Neuronal stem cell (in vitro differentiated cells): ENCODE measurements at regions not wholly inside any gene's neighbourhood (a gene's known extent, or its start where the extent isn't known, plus 50 kb on each side); places are given as distances from the start of the nearest gene placed in this dataset.
"Not testable (repeated sequence)": the region's sequence is repeated elsewhere in the genome, so short reads cannot be mapped to it uniquely, and the experiment has no call there.

ENCODE experiments used
- DNase-seq: peaks from one replicate; pipeline ENCODE4 v3.0.0-alpha.2; 2013; ENCODE audit warnings: low spot score
- H2AFZ ChIP-seq: one replicate; pipeline ENCODE4 v1.6.1; 2013; ENCODE audit warnings: mild to moderate bottlenecking, low read length, inconsistent platforms
- H2AK5ac ChIP-seq: 2 replicates; pipeline ENCODE4 v1.6.1; 2013; ENCODE audit warnings: low read depth, mild to moderate bottlenecking, inconsistent platforms, low read length, moderate library complexity, mixed read lengths
- H2BK120ac ChIP-seq: 2 replicates; pipeline ENCODE4 v1.6.1; 2013; ENCODE audit warnings: low read depth, mild to moderate bottlenecking, inconsistent platforms, low read length, moderate library complexity, mixed read lengths
- H2BK12ac ChIP-seq: one replicate; pipeline ENCODE4 v1.6.1; 2013; ENCODE audit warnings: low read length, inconsistent platforms
- H2BK15ac ChIP-seq: 2 replicates; pipeline ENCODE4 v1.6.1; 2013; ENCODE audit warnings: mild to moderate bottlenecking, low read length, inconsistent platforms, mixed read lengths
- H2BK5ac ChIP-seq: one replicate; pipeline ENCODE4 v1.6.1; 2013; ENCODE audit warnings: inconsistent platforms, mild to moderate bottlenecking, low read length, moderate library complexity
- H3K14ac ChIP-seq: one replicate; pipeline ENCODE4 v1.6.1; 2013; ENCODE audit warnings: low read length, inconsistent platforms
- H3K18ac ChIP-seq: 2 replicates; pipeline ENCODE4 v1.6.1; 2013; ENCODE audit warnings: low read length, inconsistent platforms
- H3K23ac ChIP-seq: 2 replicates; pipeline ENCODE4 v1.6.1; 2013; ENCODE audit warnings: low read depth, mild to moderate bottlenecking, mixed read lengths, low read length, inconsistent platforms; ENCODE audit not compliant: poor library complexity
- H3K27ac ChIP-seq: replicated peaks from 3 replicates; pipeline ENCODE4 v1.5.1; 2013; ENCODE audit warnings: low read length, inconsistent platforms
- H3K27me3 ChIP-seq, 3 experiments: 2 replicates each; pipeline ENCODE4 v1.6.1; 2013; ENCODE audit warnings: low read length in 3 of 3, mild to moderate bottlenecking in 2 of 3, inconsistent platforms in 1 of 3, low read depth in 1 of 3, mixed read lengths in 1 of 3, moderate library complexity in 1 of 3; ENCODE audit not compliant: control insufficient read depth in 3 of 3, insufficient read depth in 3 of 3
- H3K36me3 ChIP-seq, 2 donors: replicated peaks in 1 of 2; 2 replicates each; pipeline ENCODE4 v1.6.1; 2013; ENCODE audit warnings: low read length in 2 of 2; ENCODE audit not compliant: control insufficient read depth in 2 of 2, insufficient read depth in 2 of 2
- H3K4ac ChIP-seq: 2 replicates; pipeline ENCODE4 v1.6.1; 2013; ENCODE audit warnings: inconsistent platforms, mild to moderate bottlenecking, low read length, moderate library complexity
- H3K4me1 ChIP-seq, 2 donors: 1 replicate in 1 of 2; 2 replicates in 1 of 2; pipeline ENCODE4 v1.6.1; 2013; ENCODE audit warnings: low read length in 2 of 2, low read depth in 1 of 2; ENCODE audit not compliant: control insufficient read depth in 2 of 2, insufficient read depth in 1 of 2
- H3K4me2 ChIP-seq: one replicate; pipeline ENCODE4 v1.6.1; 2013; ENCODE audit warnings: mild to moderate bottlenecking, low read length, inconsistent platforms; ENCODE audit not compliant: insufficient read depth, poor library complexity, severe bottlenecking
- H3K4me3 ChIP-seq, 2 donors: 2 replicates each; pipeline ENCODE4 v1.5.1; 2013; ENCODE audit warnings: low read length in 2 of 2, mild to moderate bottlenecking in 2 of 2, inconsistent platforms in 1 of 2, moderate library complexity in 1 of 2
- H3K79me1 ChIP-seq: one replicate; pipeline ENCODE4 v1.6.1; 2013; ENCODE audit warnings: low read depth, mild to moderate bottlenecking, inconsistent platforms, low read length, moderate library complexity
- H3K9ac ChIP-seq: one replicate; pipeline ENCODE4 v1.6.1; 2013; ENCODE audit warnings: mild to moderate bottlenecking, low read depth, low read length, inconsistent platforms; ENCODE audit not compliant: poor library complexity
- H3K9me3 ChIP-seq, 2 donors: replicated peaks in 1 of 2; 2 replicates each; pipeline versions ENCODE3 to v1.6.1; 2013; ENCODE audit warnings: low read length in 2 of 2, mild to moderate bottlenecking in 2 of 2, inconsistent platforms in 1 of 2, low read depth in 1 of 2, mixed read lengths in 1 of 2, moderate library complexity in 1 of 2; ENCODE audit not compliant: control insufficient read depth in 2 of 2, insufficient read depth in 1 of 2
- H4K8ac ChIP-seq: one replicate; pipeline ENCODE4 v1.6.1; 2013; ENCODE audit warnings: low read depth, mild to moderate bottlenecking, inconsistent platforms, low read length, moderate library complexity
- H4K91ac ChIP-seq: one replicate; pipeline ENCODE4 v1.6.1; 2013; ENCODE audit warnings: low read length, low read depth, mild to moderate bottlenecking, inconsistent platforms; ENCODE audit not compliant: poor library complexity
- WGBS, 2 donors: extraction: QIAGEN DNeasy Blood & Tissue Kit; methylation state at CpG; one replicate each; pipeline ENCODE4 v1.1.7; 2013; ENCODE audit warnings: missing lambda C conversion rate in 2 of 2, mixed read lengths in 1 of 2; ENCODE audit not compliant: insufficient read length in 2 of 2, insufficient replicate concordance in 1 of 2; ENCODE audit errors: extremely low coverage in 2 of 2; 5-methylcytosine and 5-hydroxymethylcytosine counted together

GRCh38 chr7:130856866-130857265, 122.9 kb upstream of the KLF14 start:
- Histone ChIP-seq H2BK15ac (no peak overlapping the region), H3K4me3 (no peak overlapping the region), H3K27ac (no peak overlapping the region), H3K36me3 (peaks cover 0 to 2% of the 10 kb centered on the region in 2 donors), H3K4me1 (no peaks in the 10 kb centered on the region), H3K79me1 (no peaks in the 10 kb centered on the region), H4K8ac (no peak overlapping the region), H2BK12ac (no peak overlapping the region), H2BK5ac (no peak overlapping the region), H3K14ac (no peak overlapping the region), H3K23ac (no peak overlapping the region), H4K91ac (no peak overlapping the region), H3K27me3 (no peaks in the 10 kb centered on the region), H3K4ac (no peak overlapping the region), H3K18ac (no peak overlapping the region), H2AK5ac (no peak overlapping the region), H3K9ac (no peak overlapping the region), H2BK120ac (no peak overlapping the region), H3K9me3 (peaks cover 5 to 14% of the 10 kb centered on the region in 2 donors), H2AFZ (no peak overlapping the region), H3K4me2 (no peak overlapping the region)
- DNase-seq, result no peak

GRCh38 chr7:130860832-130861231, 126.8 kb upstream of the KLF14 start:
- not testable (repeated sequence) for H2BK12ac ChIP-seq, H3K14ac ChIP-seq, H3K9ac ChIP-seq, H3K18ac ChIP-seq, H2AK5ac ChIP-seq, H3K4me2 ChIP-seq, H2BK5ac ChIP-seq, H3K79me1 ChIP-seq, DNase-seq, H2AFZ ChIP-seq, H3K27me3 ChIP-seq, H3K27ac ChIP-seq, H3K36me3 ChIP-seq, H3K4ac ChIP-seq, H2BK15ac ChIP-seq, H2BK120ac ChIP-seq, H3K4me3 ChIP-seq, H3K9me3 ChIP-seq, H4K91ac ChIP-seq, H3K23ac ChIP-seq, H4K8ac ChIP-seq, H3K4me1 ChIP-seq
- WGBS, 2 donors, result no CpG with 5 or more reads among the region's 2 CpGs

- no peak overlapping the region for H3K14ac ChIP-seq
- H4K91ac ChIP-seq, result no peak overlapping the region
- no CpG with 5 or more reads among the region's 4 CpGs for WGBS, 2 donors
- no peak overlapping the region for H3K18ac ChIP-seq
- H4K8ac ChIP-seq, result no peak overlapping the region
- no peaks in the 10 kb centered on the region for H3K4me1 ChIP-seq
- no peak overlapping the region for H3K9ac ChIP-seq
- H2AK5ac ChIP-seq, result no peak overlapping the region
- no peak for DNase-seq
- no peak overlapping the region for H3K23ac ChIP-seq
- peaks cover 0 to 1% of the 10 kb centered on the region in 2 donors for H3K9me3 ChIP-seq
- no peak overlapping the region for H3K27ac ChIP-seq
- H2AFZ ChIP-seq, result no peak overlapping the region
- no peak overlapping the region for H3K4me3 ChIP-seq
- no peak overlapping the region for H2BK120ac ChIP-seq
- no peaks in the 10 kb centered on the region for H3K79me1 ChIP-seq
- H3K4ac ChIP-seq, result no peak overlapping the region
- H3K36me3 ChIP-seq, result no peaks in the 10 kb centered on the region
- H2BK5ac ChIP-seq, result no peak overlapping the region
- H3K27me3 ChIP-seq, result no peaks in the 10 kb centered on the region
- H2BK15ac ChIP-seq, result no peak overlapping the region
- H2BK12ac ChIP-seq, result no peak overlapping the region
- H3K4me2 ChIP-seq, result no peak overlapping the region
Observed at GRCh38 chr7:130865408-130866236, 131.6 kb upstream of the KLF14 start.

GRCh38 chr7:130867039-130867438, 133.0 kb upstream of the KLF14 start:
- Histone ChIP-seq H2AFZ (no peak overlapping the region), H3K27me3 (no peaks in the 10 kb centered on the region), H4K91ac (no peak overlapping the region), H4K8ac (no peak overlapping the region), H3K36me3 (no peaks in the 10 kb centered on the region), H3K4me1 (no peaks in the 10 kb centered on the region), H2BK120ac (no peak overlapping the region), H3K4me3 (no peak overlapping the region), H3K18ac (no peak overlapping the region), H3K4me2 (no peak overlapping the region), H3K9ac (no peak overlapping the region), H2AK5ac (no peak overlapping the region), H3K14ac (no peak overlapping the region), H2BK12ac (no peak overlapping the region), H3K23ac (no peak overlapping the region), H3K4ac (no peak overlapping the region), H3K79me1 (no peaks in the 10 kb centered on the region), H2BK5ac (no peak overlapping the region), H3K9me3 (no peaks in the 10 kb centered on the region), H2BK15ac (no peak overlapping the region), H3K27ac (no peak overlapping the region)
- DNase-seq, result no peak
- no CpG with 5 or more reads among the region's 2 CpGs for WGBS, 2 donors
